Renal cortical epithelial cell (primary cell): ENCODE measurements at regions not wholly inside any gene's neighbourhood (a gene's known extent, or its start where the extent isn't known, plus 50 kb on each side); places are given as distances from the start of the nearest gene placed in this dataset.

ENCODE experiments used
- DNase-seq: peaks from one replicate; pipeline ENCODE4 v3.0.0-alpha.2; 2011; ENCODE audit warnings: low read depth

DNA sequence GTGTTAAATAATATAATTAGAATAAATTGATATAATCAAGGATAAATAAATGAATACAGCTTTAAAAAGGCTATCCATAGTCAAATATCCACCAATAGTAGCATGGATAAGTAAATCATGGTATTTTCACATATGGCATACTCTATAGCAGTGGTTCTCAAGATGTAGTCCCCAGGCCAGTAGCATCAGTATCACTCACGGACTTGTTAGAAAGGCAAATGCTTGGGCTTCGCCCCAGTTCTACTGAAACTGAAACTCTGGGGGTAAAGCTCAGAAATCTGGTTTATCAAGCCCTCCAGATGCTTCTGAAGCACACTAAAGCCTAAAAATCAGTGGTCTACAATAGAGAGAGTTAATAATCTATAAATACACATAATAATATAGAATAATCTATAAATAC lies 261.6 kb upstream of the TTC14 start:
- no peak for DNase-seq

DNA sequence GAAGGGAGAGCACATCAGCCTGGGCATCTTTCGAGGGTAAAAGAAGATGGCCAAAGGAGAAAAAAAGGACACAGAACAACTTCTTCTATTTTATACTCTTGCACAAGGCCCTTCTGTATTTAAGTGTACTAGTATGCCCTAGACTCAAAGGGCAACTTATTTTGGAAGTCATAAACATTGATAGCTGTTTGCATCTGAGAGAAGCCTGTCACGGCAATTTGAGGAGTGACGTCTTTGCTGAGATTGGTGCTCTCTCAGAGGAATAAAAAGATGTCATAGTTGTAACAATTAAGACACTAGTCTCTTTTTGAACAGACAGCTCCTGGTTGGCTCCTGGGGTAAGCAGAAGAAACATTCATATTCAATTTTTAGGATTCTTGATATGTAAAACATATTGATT lies 260.4 kb upstream of the TTC14 start:
- DNase-seq, result no peak

DNA sequence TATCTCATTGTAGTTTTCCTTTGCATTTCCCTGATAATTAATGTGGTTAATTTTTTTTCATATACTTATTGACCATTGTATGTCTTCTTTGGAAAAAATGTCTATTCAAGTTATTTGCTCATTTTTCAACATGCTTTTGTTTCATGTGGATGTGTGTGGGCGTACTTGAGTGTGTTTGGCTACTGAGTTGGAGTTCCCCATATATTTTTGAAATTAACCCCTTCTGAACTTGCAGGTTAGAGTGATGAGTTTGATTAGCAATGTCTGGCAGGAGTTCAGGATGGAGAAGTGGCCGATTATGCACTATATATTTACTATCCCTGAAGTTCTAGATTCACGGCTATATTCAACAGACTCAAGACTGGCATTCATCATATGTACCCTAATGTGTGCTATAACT lies 250.4 kb upstream of the TTC14 start:
- no peak for DNase-seq

DNA sequence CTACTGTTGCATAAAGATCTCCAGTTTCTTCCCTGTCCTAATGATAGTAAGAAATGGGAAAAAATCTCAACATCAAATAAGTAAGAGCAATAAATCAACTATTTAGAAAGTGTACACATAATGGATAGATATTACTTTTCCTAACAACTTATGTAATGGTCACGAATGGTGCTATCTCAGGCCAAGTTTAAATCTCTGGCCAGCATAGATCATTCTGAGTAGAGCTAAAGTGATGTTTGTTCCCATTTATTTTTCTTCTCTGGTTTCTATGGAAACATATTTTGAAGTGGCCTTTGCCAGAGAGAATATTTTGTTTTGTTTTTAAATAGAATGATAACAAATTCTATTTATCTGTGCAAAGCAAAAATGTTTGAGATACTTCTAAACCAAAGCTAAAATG lies 249.7 kb upstream of the TTC14 start:
- DNase-seq, result no peak

DNA sequence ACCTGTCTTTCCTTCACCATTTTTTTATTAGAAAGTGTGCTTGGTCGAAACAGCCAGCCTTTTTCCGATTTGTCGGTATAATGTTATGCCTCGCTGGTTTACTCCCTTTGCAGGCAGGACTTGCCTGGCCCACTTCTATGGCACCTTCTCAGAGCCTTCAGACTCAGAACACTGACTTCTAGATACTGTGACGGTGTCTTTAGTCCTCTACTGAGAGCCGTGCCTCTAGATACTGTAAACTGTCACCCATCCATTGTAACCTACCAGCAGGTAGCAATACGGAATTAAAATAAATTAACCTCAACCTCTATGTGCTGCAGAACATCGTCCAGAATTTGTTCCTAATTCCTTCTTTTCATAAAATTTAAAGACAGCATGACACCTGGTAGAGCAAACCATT lies 247.7 kb upstream of the TTC14 start:
- no peak for DNase-seq

DNA sequence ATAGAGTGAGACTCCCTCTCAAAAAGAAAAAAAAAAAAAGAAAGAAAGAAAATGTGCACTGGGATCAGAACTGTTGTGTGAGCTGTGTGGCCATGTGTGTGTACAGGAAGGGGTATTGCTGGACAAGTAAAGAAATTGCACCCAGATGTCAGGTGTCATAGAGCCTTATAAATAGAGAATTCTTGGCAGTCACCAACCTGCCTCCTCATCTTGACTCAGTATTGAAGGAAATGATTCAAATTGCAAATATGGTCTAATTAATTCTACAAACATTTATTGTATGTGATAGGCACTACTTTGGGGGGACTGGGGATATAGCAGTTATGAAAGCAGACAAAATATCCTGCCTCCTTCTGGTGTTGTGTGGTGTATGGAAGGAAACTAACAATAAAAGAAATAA lies 243.8 kb upstream of the TTC14 start:
- no peak for DNase-seq

DNA sequence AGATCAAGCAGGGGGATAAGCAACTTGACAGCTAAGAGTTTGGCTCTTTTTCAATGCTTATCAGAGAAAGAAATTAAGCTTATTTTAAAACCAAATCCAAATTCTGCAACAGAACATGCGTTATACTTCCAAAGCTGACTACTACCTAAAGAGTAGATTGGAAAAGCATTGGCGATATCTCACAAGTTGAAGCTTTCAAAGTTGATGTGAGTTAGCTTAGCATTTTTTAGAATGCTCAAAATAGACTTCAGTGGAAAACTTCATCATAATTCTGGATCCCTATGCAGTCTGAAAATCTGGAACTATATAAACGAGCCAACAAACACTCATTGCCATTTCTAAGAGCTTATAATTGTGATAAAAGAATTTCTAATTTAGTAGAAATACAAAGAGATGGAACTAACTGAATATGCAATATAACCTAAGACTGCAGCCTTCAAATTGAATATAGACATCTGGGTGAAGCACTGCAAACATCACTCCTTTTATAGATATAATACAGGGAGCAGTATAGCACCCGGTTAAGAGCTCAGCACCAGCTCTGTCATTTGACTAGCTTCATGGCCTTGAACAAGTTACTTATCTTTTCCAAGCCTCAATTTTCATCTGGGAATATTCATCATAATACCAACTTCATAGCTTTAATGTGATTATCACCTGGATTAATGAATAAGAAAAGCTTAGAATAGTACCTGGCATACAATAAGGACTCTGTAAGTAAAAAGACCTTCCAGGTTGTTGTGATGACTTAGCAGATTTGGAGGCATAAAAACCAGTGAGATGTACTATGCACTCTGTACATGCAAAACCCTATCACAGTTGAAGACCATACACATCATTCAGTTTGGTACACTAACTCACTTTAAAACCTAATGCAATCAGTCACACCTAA lies 242.7 kb upstream of the TTC14 start:
- no peak for DNase-seq

DNA sequence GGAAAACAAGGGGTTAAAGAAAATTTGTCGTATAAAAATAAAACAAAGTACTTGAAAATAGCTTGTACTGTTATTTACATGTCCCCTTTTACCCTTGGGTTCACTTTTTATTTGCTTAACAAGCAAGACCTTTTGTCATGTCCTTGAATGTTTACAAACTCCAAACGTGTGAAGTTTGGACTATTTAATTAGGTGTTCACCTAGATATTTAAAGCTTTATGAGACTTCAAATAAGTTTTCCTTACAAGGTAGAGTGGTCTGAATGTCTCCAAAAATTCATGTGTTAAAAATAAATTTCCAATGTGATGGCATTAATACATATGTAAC lies 242.0 kb upstream of the TTC14 start:
- DNase-seq, result no peak

DNA sequence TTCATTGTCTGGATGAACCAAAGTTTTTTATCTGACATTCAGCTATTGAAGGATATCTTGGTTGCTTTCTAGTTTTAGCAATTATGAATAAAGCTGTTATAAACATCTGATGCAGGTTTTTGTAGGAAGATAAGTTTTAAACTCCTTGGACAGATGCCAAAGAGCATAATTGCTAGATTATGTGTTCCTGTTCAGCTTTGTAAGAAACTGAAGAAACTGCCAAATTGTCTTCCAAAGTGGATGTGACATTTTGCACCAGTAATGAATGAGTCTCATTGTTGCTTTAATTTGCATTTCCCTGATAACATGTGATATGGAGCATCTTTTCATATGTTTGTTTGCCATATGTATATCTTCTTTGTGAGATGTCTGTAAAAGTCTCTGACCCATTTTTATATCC lies 239.9 kb upstream of the TTC14 start:
- no peak for DNase-seq

DNA sequence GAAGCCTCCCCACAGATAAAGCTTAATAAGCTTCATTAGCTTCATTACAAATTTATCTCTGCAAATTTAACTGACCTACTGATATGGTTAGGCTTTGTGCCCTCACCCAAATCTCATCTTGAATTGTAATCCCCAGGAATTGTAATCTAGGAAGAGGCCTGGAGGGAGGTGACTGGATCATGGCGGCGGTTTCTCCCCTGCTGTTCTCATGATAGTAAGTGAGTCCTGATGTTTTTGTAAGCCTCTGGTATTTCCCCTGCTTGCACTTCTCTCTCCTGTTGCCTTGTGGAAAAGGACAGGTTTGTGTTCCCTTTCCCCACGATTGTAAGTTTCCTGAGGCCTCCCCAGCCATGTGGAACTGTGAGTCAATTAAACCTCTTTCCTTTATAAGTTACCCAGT lies 226.1 kb upstream of the TTC14 start:
- DNase-seq, result no peak

DNA sequence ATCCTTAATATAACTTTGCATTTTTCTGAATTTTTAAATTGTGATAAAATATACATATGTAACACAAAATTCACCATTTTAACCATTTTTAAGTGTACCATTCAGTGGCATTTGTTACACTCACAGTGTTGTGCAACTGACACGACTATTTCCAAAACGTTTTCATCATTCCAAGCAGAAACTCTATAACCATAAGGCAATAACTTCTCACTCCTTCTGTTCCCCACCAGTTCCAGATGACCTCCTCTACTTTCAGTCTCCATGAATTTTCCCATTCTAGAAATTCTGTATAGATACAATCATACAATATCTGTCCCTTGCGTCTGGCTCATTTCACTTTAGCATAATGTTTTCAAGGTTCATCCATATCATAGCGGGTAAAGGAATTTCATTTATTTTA lies 223.5 kb upstream of the TTC14 start:
- DNase-seq, result no peak

DNA sequence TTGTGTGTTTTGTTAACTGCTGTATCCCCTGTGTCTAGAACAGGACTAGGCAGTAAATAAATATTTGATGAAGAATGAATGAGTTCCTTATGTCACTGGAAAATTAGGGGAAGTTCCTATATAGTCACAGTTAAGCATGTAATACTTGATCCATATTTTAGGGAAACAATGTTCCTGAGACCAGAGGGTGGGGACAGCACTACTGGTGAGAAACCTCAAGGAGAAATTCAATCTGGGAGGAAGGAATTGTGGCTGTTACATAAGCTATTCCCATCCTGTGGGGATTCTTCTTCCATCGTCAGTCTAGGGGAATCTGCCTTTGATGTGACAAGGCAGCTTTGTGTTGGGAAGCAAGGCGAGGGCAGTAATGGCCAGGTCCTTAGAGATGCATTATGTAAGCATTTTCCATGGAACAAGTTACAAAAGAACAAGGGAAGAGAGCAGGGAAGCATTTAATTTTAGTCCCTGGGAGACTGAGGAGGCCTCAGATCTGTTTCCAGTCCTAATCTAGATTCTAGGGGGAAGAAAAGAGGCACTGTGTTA lies 219.3 kb upstream of the TTC14 start:
- DNase-seq, result no peak

DNA sequence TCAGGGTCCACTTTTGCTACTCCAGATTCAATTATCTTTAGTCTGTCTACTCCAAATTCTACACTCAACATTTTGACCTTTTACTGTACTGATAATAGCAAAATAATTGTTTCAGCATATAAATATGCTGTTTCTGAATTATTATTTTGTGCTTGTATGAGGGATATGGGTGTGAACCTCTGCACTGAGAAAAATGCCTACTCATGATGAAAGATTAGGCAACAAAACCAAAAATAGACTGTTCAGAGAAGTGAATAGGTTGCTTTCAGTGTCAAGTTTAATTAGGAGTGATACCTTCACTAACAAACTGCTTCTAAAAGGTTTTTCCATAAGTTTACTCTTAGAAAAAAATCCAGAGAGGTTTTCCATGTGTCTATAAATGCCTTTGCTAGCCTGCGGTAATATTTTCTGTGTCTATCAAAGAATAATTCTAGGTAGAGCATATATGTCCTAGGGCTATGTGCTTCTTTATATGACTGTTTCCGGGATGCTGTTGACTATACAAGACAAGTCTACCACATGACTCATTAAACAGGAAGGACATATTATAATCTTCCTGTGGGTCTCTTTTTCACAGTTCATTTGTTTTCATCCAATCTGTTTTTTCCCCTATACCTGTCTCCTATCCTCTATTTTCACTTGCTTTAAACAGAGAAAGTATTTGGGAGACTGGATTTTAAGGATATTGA lies 218.5 kb upstream of the TTC14 start:
- DNase-seq, result peak; percentile 15

DNA sequence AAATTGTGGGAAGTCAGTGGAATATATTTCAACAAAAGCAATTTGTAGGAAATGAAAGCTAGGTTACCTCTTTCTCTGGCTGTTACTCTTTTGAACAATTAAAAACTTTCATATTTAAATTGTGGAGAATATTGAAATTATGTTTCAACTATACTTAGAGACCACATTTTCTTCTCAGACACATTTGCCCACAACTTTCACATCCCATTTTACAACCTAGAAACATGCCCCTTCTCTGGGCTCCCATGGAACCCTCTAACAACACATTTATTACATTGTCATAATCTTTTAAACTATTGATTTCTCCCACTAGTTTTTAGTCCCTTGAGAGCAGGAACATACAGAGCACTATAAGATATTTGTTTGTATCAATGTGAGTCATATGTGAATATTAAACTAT lies 211.7 kb upstream of the TTC14 start:
- DNase-seq, result no peak

DNA sequence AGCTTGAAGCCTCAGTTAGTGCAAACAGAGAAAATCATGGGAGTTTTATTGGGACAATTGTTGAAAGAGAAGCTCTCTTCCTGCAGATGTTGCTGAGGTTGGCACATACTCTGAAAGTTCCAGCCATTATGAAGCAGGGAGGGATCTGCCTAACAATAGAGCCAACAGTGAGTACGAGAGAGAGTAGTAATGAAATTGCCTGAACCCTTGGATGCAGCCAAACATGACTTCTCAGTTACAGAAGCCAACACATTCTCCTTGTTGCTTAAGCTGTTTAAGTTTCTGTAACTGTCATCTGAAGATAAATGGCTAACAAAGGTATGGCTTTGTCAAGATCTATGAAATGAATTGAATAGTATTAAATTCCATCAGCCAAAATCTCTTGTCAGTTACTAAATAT lies 211.0 kb upstream of the TTC14 start:
- no peak for DNase-seq

DNA sequence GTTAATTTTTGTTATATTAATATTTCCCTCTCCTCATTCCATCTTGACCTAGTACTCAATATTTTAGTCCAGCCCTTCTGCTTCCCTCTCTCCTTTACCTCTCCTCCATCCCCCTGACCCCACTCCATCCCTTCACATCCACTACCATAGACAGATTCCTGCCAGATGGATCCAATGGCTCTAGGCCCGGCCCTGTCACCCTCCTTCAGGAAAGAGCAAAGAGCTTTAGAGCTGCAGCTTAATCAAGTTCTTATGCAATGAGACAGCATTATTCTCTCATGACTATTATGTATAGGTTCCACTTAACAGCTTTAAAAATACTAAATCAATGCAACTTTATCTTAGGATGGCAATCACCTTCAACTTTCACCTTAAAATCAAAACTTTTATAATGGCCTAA lies 200.7 kb upstream of the TTC14 start:
- DNase-seq, result no peak

DNA sequence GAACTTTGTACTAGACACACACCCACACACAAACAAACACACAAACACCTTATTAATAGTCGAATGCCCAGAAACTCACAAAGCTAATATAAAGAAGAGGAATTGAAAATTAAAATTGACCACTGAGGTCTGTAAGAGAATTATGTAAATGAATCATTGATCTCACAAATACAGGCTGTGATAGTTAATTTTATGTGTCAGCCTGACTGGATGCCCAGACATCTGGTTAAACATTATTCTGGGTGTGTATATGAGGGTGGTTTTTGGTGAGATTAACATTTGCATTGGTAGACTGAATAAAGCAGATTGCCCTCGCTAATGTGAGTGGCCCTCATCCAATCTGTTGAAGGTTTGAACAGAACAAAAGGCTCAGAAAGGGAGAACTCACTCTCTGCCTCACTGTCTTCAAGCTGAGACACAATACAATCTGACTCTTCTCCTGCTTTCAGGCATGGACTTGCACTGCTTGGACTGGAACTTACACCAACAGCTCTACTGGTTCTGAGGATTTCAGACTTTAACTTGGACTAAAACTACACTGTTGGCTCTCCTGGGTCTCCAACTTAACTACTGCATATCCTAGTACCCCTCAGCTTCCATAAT lies 199.4 kb upstream of the TTC14 start:
- peak; percentile 61 for DNase-seq

DNA sequence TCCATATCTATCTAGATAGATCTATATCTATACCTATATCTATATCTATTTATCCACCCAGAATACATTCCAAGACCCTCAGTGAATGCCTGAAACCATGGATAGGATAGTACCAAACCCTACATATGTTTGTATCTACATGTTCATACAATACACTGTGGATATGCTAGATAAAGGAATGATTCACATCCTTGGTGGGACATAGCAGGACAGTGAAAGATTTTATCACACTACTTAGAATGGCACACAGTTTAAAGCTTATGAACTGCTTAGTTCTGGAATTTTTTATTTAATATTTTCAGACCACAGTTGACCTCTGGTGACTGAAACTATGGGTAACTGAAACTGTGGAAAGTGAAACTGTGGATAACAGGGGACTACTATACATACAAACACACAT lies 198.8 kb upstream of the TTC14 start:
- DNase-seq, result no peak

DNA sequence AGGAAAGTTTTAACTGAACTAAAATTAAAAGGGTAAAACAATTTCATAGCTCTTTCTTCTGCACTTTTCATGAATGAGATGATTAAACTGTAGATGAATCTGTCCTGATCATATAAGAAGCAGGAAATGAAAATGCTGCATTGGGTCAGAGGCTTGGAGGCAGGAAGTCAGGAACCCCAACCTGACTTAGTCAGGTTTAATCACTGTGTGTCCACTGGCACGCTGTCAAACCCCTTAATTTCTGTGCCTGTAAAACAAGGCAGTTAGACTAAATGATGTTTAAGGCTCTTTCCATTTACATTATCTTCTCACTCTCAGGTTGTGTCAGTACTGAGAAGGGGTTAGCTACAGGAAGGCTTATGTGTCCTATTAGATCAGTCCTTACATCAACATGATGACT lies 193.3 kb upstream of the TTC14 start:
- DNase-seq, result peak; percentile 43

DNA sequence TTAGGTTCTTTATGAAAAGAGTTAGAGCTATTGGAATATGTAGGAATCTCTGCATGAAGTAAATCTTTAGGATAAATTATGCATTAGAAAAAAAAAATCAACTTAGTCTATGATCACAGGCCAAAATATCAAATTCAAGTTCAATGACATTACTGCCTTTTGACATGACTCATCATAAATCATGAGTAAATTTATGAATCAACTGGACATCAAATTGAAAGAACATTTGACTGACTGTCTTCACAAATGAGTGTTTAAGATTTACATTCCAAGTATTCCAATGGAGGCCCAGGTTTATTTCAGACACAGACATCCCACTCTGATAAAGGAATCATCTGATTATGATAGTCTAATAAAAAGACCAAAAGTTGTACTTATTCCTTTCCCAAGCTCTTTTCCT lies 192.8 kb upstream of the TTC14 start:
- DNase-seq, result no peak

DNA sequence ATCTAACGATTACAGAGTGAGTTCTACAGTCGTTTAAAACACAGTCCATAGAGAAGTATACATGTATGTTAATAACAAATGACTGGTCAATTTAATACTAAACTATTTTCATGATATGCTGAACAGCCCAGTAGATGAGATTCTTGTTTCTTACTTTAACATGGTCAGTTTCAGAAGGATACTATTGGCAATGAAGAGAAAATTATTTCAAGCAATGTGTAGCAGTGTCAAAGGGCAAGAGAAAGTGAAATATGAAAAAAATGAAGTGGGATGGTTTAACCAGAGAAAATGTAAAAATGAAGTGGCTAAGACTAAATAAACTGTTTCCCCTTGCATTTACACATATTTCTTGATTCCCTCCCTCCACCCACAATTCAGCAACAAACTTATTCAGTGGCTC lies 192.1 kb upstream of the TTC14 start:
- no peak for DNase-seq

DNA sequence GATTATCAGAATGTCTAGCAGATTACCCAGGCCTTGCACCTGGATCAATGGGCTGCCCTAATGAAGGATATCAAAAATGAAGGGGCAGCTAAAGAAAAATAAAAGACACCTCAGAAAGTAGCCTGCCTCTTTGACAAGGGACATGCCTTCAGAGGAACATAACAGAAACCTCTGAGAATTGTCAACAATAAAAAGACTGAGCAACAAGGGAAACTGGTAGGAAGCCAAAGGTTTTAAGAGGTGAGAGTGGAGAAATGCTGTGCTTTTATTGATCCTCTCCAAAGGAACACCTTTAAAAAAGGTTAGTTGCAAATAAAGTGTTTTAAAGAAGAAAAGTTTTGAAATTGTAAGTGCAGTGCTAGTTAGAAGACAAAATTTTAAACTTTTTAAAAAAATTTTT lies 187.8 kb upstream of the TTC14 start:
- peak; percentile 18 for DNase-seq

DNA sequence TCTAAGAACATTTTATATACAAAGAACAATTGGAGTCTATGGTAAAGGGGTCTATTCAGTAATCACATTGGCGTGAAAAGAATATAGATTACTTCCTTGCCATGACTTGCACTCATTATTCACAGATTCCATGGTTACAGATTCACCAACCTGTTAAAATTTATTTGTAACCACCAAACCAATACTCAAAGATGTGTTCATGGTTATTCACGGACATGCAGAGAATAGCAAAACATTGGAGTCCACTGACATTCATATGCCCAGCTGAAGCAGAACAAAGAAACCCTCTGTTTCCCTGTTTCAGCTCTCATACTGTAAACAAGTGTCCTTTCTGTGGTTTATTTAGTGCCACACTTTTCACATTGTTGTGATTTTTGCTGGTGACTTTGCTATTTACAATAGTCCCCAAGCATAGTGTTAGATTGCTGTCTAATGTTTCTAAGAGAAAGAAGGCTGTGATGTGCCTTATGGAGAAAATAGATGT lies 185.8 kb upstream of the TTC14 start:
- DNase-seq, result peak; percentile 85
